Neuron (in vitro differentiated cells): ENCODE measurements at regions not wholly inside any gene's neighbourhood (a gene's known extent, or its start where the extent isn't known, plus 50 kb on each side); places are given as distances from the start of the nearest gene placed in this dataset.

Experiments
- H2AFZ ChIP-seq: one replicate; pipeline ENCODE4 v1.6.1; 2013; ENCODE audit warnings: low read depth, mild to moderate bottlenecking, inconsistent platforms, low read length, moderate library complexity
- H3K27me3 ChIP-seq: one replicate; pipeline ENCODE4 v1.6.1; 2013; ENCODE audit warnings: low read length; ENCODE audit not compliant: insufficient read depth
- H3K36me3 ChIP-seq: one replicate; pipeline ENCODE4 v1.6.1; 2013; ENCODE audit warnings: low read length; ENCODE audit not compliant: insufficient read depth
- H3K4me1 ChIP-seq: one replicate; pipeline ENCODE4 v1.6.1; 2013; ENCODE audit warnings: low read length; ENCODE audit not compliant: insufficient read depth
- H3K4me3 ChIP-seq: 2 replicates; pipeline ENCODE4 v1.5.1; 2013; ENCODE audit warnings: mild to moderate bottlenecking, low read length, moderate library complexity
- H3K9me3 ChIP-seq: one replicate; pipeline ENCODE4 v1.6.1; 2013; ENCODE audit warnings: low read length

DNA sequence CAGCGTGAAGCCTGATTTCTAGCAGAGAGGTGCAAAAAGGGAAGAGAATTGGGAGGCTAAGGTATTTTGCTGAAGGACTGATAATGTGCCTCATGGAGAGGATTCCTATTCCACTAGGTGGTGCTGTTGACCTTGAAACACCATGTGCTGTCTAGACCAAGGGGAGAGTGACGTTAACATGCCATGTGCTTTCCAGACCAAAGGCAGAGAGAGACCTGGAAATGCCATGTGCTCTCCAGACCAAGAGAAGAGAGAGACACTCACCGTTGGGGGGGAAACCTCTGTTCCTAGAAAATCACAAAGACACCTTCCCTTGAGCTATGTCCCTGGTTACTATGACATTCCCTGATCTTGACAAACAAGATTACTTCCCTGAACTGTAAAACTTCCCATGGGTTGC lies 286.0 kb upstream of the TUSC1 start:
- no peaks in the 10 kb centered on the region for H3K36me3 ChIP-seq
- H2AFZ ChIP-seq: no peak overlapping the region
- H3K27me3 ChIP-seq: no peaks in the 10 kb centered on the region
- H3K4me1 ChIP-seq: no peaks in the 10 kb centered on the region
- H3K9me3 ChIP-seq: no peaks in the 10 kb centered on the region
- no peak overlapping the region for H3K4me3 ChIP-seq

DNA sequence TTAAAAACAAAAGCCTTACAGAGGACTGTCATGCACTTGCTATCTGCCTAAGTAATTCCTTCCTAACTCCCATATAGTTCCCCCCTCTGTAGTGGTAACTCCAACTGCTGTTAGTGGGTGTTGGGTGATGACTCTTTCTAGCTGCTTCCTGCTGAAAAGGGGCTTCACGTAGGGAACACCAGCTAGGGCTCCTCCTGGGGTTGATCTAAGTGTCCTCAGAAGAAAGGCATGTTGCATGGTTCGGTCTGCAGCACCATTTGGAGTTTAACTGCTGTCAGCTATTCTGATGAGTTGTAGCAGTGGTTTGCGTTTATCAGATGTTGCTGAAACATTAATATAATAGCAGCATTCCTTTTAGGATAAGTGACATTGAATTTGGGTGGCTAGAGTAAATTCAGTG lies 281.9 kb upstream of the TUSC1 start:
- H3K36me3 ChIP-seq: no peaks in the 10 kb centered on the region
- no peaks in the 10 kb centered on the region for H3K9me3 ChIP-seq
- H3K27me3 ChIP-seq: no peaks in the 10 kb centered on the region
- H2AFZ ChIP-seq: no peak overlapping the region
- H3K4me3 ChIP-seq: no peak overlapping the region
- H3K4me1 ChIP-seq: no peaks in the 10 kb centered on the region

DNA sequence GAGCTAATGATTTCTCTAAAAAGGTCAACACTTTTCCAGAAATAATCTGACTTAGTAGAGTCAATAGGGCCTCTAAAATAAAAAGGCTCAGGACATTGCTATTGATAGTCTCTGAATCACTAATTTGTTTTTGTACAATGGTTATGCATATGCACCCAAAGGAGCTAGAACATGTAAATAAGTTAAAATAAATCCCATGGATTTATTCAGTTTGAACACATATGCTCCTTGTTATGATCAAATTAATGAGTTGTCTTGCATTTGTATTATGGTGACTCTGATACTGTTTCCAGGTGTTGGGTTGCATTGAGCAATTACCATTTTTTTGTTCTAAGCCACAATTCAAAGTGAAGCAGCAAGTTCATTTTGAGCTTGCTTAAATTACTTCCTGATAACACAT lies 276.0 kb upstream of the TUSC1 start:
- Histone ChIP-seq H3K4me3 (no peak overlapping the region), H3K9me3 (no peaks in the 10 kb centered on the region), H3K36me3 (no peaks in the 10 kb centered on the region), H3K4me1 (no peaks in the 10 kb centered on the region), H2AFZ (no peak overlapping the region), H3K27me3 (no peaks in the 10 kb centered on the region)

DNA sequence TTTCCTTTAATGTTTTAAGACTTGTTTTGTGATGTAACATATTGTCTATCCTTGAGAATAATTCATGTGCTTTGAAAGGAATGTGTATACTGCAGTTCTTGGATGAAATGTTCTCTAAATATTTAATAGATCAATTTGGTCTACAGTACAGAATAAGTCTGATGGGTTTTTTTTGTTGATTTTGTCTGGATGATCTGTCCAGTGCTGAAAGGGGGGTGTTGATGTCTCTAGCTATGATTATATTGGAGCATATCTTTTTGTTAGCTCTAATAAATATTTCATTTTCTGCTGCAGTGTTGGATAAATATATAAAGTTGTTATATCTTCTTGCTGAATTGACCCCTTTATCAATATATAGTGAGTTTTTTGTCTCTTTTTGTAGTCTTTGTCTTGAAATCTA lies 269.9 kb upstream of the TUSC1 start:
- H3K4me3 ChIP-seq: no peak overlapping the region
- H3K36me3 ChIP-seq: no peaks in the 10 kb centered on the region
- no peaks in the 10 kb centered on the region for H3K4me1 ChIP-seq
- no peaks in the 10 kb centered on the region for H3K27me3 ChIP-seq
- H2AFZ ChIP-seq: no peak overlapping the region
- H3K9me3 ChIP-seq: no peaks in the 10 kb centered on the region

DNA sequence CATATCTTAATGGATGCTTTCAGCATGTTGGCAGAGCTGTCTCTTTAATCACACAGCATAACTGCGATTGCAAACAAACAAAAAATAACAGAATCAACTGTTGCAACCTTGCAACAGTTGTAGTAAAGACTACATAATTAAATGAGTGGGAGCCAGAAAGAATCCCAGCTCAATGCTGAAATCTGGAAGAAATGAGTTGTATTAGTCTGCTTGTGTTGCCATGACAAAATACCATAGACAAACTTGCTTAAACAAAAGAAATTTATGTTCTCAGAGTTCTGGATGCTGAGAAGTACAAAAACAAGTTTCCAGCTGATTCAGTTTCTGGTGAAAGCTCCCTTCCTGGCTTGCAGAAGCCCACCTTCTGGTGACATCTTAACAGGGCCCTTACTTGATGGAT lies 260.9 kb upstream of the TUSC1 start:
- no peak overlapping the region for H2AFZ ChIP-seq
- H3K27me3 ChIP-seq: no peaks in the 10 kb centered on the region
- H3K4me3 ChIP-seq: no peak overlapping the region
- H3K9me3 ChIP-seq: no peaks in the 10 kb centered on the region
- no peaks in the 10 kb centered on the region for H3K36me3 ChIP-seq
- no peaks in the 10 kb centered on the region for H3K4me1 ChIP-seq

DNA sequence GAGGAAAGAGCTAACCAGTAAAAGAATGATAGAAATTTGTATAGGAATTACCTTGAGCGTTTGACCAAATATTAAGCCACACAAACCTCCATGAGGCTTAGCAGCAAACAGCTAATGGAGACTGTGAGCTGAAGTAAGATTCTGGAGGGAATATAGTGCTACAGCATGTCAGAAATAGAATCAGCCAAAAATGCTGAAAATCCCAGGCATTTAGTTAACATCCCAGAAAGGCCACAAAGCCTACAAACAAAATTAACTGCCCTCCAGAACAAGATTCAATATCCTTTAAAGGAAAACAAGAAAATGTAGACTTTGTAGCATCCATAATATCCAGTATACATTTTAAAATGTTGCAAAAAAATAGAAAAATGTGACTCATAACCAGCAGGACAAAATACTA lies 257.8 kb upstream of the TUSC1 start:
- Histone ChIP-seq H3K4me3 (no peak overlapping the region), H3K36me3 (no peaks in the 10 kb centered on the region), H3K27me3 (no peaks in the 10 kb centered on the region), H3K4me1 (no peaks in the 10 kb centered on the region), H2AFZ (no peak overlapping the region), H3K9me3 (no peaks in the 10 kb centered on the region)

DNA sequence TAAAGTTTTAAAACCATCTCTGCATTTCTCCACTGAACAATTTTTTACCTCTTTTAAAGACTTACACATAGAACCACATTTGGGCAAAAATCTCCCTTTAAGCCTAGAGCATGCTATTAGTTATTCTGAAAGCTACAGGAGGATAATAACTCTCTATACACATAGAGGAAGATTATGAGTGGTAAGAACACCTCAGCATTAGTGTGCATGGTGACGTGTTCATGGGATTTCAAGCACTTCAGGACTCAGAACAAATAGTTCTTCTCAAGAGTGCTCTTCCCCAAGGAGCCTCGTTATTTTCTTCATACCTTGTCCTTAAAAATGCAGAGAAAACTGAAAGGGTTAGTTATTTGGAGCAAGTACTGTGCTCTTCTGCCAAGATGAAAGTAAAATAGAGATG lies 256.9 kb upstream of the TUSC1 start:
- no peaks in the 10 kb centered on the region for H3K27me3 ChIP-seq
- no peaks in the 10 kb centered on the region for H3K36me3 ChIP-seq
- no peaks in the 10 kb centered on the region for H3K9me3 ChIP-seq
- no peak overlapping the region for H2AFZ ChIP-seq
- no peak overlapping the region for H3K4me3 ChIP-seq
- H3K4me1 ChIP-seq: no peaks in the 10 kb centered on the region

DNA sequence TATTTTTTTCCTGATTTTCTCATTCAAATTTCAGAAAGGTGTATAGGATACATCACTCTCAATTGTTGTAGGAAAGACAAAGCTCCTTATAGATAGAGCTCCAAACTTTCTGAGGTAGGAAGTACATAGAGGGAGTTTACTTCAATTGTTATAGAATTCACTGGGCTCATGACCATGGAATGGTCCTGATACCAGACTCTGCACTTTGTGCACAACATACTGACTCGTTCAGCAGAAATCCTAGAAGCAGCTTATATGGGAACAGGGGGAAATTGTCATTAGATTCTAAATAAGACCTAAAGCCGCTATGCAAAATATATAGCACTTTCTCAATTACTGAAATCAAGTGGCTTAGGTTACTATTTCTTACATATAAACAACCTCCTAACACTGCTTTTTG lies 240.5 kb upstream of the TUSC1 start:
- Histone ChIP-seq H3K4me1 (no peaks in the 10 kb centered on the region), H3K27me3 (no peaks in the 10 kb centered on the region), H2AFZ (no peak overlapping the region), H3K4me3 (no peak overlapping the region), H3K36me3 (no peaks in the 10 kb centered on the region), H3K9me3 (no peaks in the 10 kb centered on the region)

DNA sequence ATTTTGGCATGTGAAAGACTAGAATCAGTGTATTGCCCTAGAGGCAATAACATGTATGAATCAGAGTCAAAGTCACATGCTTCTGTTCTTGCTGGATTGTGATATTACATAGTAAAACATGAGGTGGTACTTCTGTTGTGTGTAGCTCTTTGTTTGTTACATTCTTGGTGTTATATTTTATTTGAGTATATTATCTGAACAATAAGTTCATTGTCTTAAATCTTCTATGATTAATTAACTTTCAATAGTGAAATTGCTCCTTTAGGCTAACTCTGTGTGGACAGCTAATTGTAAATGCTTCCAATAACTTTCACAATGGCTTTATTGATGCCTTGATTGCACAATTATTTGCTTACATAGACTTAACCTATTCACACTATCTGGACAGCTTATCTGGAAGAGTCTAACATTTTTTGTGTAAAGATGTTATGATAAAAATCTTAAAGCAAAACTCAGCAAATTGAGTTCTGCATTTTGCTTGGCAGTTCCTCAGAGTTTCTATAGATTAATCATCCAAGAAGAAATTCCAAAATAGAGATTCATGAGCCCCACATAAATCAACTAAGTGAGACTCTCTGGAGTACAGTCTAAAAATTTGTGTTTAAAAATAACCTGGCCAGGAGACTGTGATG lies 239.6 kb upstream of the TUSC1 start:
- H2AFZ ChIP-seq: no peak overlapping the region
- no peaks in the 10 kb centered on the region for H3K36me3 ChIP-seq
- no peaks in the 10 kb centered on the region for H3K4me1 ChIP-seq
- no peaks in the 10 kb centered on the region for H3K9me3 ChIP-seq
- H3K4me3 ChIP-seq: no peak overlapping the region
- H3K27me3 ChIP-seq: no peaks in the 10 kb centered on the region

DNA sequence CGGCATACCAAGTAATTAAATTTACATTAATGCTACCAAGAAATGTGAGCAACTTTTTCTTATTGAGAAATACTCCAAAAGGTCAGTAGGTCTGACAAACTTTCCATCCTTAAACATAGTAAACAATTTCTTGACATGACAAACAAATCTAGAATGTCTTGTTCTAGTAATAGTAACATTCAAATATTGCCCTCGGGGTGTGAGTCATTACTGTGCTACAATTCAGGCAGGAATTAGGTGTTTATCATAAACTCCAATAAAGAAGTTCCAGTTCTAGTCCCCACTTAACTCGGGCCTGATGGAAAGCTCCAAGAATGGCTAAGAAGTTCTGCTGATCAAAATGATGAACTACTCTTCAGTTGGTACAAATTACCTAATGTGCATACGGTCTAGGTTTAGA lies 235.6 kb upstream of the TUSC1 start:
- Histone ChIP-seq H3K4me3 (no peak overlapping the region), H3K4me1 (no peaks in the 10 kb centered on the region), H2AFZ (no peak overlapping the region), H3K9me3 (no peaks in the 10 kb centered on the region), H3K36me3 (no peaks in the 10 kb centered on the region), H3K27me3 (no peaks in the 10 kb centered on the region)

DNA sequence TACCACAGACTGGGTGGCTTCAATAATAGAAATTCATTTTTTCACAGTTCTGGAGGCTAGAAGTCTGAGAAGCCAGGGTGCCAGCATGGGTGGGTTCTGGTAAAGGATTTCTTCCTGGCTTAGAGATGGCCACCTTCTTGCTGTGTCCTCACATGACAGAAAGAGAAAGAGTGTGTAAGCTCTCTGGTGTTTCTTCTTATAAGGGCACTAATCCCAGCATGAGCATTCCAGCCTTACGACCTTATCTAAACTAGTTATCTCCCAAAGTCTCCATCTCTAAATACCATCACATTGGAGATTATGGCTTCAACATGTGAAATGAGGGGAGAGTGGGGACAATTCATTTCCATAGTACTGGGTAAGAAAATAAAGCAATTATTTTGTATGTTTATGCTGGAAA lies 226.5 kb upstream of the TUSC1 start:
- Histone ChIP-seq H3K27me3 (no peaks in the 10 kb centered on the region), H2AFZ (no peak overlapping the region), H3K4me3 (no peak overlapping the region), H3K4me1 (no peaks in the 10 kb centered on the region), H3K9me3 (no peaks in the 10 kb centered on the region), H3K36me3 (no peaks in the 10 kb centered on the region)

DNA sequence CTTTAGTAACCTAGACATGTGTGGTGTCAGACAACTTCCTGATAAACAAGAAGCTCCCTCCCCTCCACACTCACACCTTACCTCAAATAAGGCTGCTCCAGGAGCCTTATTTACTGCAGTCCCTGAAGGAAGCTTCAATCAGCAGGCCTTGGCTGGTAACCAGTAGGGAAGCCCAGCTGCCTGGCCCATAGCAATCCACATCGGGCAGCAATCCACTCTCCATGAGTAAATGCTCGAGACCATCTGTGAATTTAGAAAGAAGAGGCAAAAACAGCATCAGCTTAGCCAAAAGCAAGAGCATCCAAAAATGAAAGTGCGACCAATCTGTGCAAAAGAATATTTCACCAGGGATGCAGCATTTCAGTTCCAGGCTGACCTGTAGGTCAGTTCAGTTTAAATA lies 213.3 kb upstream of the TUSC1 start:
- no peak overlapping the region for H3K4me3 ChIP-seq
- H3K4me1 ChIP-seq: no peaks in the 10 kb centered on the region
- no peaks in the 10 kb centered on the region for H3K27me3 ChIP-seq
- H3K9me3 ChIP-seq: no peaks in the 10 kb centered on the region
- H2AFZ ChIP-seq: no peak overlapping the region
- H3K36me3 ChIP-seq: no peaks in the 10 kb centered on the region

DNA sequence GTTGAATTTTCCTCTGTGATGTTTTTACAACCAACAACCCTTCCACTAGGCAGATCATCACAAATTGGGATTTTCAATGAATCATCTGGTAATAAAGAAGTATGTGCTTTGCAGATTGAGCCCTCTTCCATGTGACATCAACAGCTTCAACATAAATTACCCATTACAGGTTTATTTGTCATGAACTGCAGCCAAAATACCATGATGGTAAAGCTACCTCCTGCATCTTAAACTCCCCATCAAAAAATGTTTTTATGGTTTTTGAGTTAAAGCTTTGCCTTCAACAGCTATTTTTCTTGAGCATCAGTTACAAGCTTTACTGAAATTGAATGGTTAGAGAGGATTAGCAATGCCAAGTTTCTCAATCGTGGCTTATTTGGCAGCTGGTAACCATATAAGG lies 211.4 kb upstream of the TUSC1 start:
- Histone ChIP-seq H3K9me3 (no peaks in the 10 kb centered on the region), H3K36me3 (no peaks in the 10 kb centered on the region), H3K27me3 (no peaks in the 10 kb centered on the region), H2AFZ (no peak overlapping the region), H3K4me3 (no peak overlapping the region), H3K4me1 (no peaks in the 10 kb centered on the region)

DNA sequence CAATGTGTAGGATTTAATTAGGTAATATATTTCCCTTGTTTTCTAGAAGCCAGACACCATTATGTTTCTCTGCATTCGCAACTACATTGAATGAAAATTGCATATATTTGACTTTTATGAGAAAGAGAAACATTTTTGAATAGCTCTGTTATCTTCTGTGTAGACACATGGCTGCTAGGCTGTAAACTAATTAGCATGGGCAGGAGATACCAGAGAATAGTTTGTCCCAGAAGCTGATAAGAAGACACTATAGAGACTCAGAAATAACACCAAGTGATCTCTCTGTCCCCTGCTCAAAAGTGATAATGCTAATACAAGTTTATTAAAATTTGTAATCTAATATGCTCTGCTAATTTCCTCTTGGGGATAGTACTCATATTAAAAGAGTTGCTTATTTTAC lies 198.0 kb upstream of the TUSC1 start:
- Histone ChIP-seq H3K4me1 (no peaks in the 10 kb centered on the region), H3K27me3 (no peaks in the 10 kb centered on the region), H3K4me3 (no peak overlapping the region), H3K9me3 (no peaks in the 10 kb centered on the region), H2AFZ (no peak overlapping the region), H3K36me3 (no peaks in the 10 kb centered on the region)
